ENCODE measurements at regions not wholly inside any gene's neighbourhood (a gene's known extent, or its start where the extent isn't known, plus 50 kb on each side); places are given as distances from the start of the nearest gene placed in this dataset.

GRCh38 chr2:217736776-217737550 lies 265.8 kb downstream of the TNS1 start:
- TF ChIP-seq CTCF (IDR thresholded peaks at IDR 0.05; ENCODE audit: poor library complexity) (no peak), EZH2phosphoT487 (IDR thresholded peaks at IDR 0.05; ENCODE audit: low read depth, severe bottlenecking, unreplicated experiment) (no peak)
